ENCODE measurements at regions not wholly inside any gene's neighbourhood (a gene's known extent, or its start where the extent isn't known, plus 50 kb on each side); places are given as distances from the start of the nearest gene placed in this dataset.

GRCh38 chr2:144003460-144004075, 516.4 kb downstream of the ZEB2 start:
- no peak for TF ChIP-seq YY1 (IDR thresholded peaks at IDR 0.05; ENCODE audit: insufficient read depth, insufficient read length)
- no peak for TF ChIP-seq ZNF274 (IDR thresholded peaks at IDR 0.05; ENCODE audit: low read depth, low read length)

All from NT2/D1 (cell line).